H1 (cell line): ENCODE measurements at regions not wholly inside any gene's neighbourhood (a gene's known extent, or its start where the extent isn't known, plus 50 kb on each side); places are given as distances from the start of the nearest gene placed in this dataset.

Experiments
- ASH2L ChIP-seq: fragments of 200-600, 300-600 bp; sonication (generic); IDR thresholded peaks from one replicate; pipeline ENCODE4 v1.7.1; 2017; ENCODE audit warnings: low read length
- ATF2 ChIP-seq: IDR thresholded peaks from 2 replicates; pipeline ENCODE4 v1.6.1; 2012; ENCODE audit warnings: low read length, inconsistent platforms
- HDAC6 ChIP-seq: IDR thresholded peaks from one replicate; pipeline ENCODE4 v1.7.1; 2012; ENCODE audit warnings: low read depth, mild to moderate bottlenecking, inconsistent platforms, low read length, moderate library complexity
- TCF12 ChIP-seq: IDR thresholded peaks from 2 replicates; pipeline ENCODE4 v1.6.1; 2011; ENCODE audit warnings: low read depth, mild to moderate bottlenecking, low read length

- TF ChIP-seq HDAC6 (no peak), ATF2 (no peak), TCF12 (no peak), ASH2L (no peak)
Measured at GRCh38 chr16:54424043-54424451, 137.5 kb upstream of the IRX3 start (continued).
